Activated CD8-positive, alpha-beta memory T cell treated with anti-CD3 and anti-CD28 coated beads, Interleukin-2, amount 10 ng/mL, durations not matched to agents 7 days and 5 days (primary cell): ENCODE measurements at regions not wholly inside any gene's neighbourhood (a gene's known extent, or its start where the extent isn't known, plus 50 kb on each side); places are given as distances from the start of the nearest gene placed in this dataset.

ENCODE experiments used
- ATAC-seq: fragments of 150-1000 bp; cut with Tn5 transposase; one replicate; pipeline ENCODE4 v1.10.0; 2021; ENCODE audit warnings: moderate library complexity
- CTCF ChIA-PET: fragments of 350-600 bp; sonication (Branson Sonifier 250); formaldehyde crosslinking; loops from one replicate; lab custom pipeline; 2021; ENCODE audit warnings: antibody characterized with exemption; lab: Charles Lee
- DNase-seq: peaks from one replicate; pipeline ENCODE4 v3.0.0-alpha.2; 2020
- H3K27ac Mint-ChIP-seq: one replicate; pipeline ENCODE4 v1.8.0; 2021; ENCODE audit warnings: mild to moderate bottlenecking, mixed read lengths
- H3K27me3 Mint-ChIP-seq: one replicate; pipeline ENCODE4 v1.8.0; 2021; ENCODE audit warnings: mixed read lengths
- H3K36me3 Mint-ChIP-seq: one replicate; pipeline ENCODE4 v1.8.0; 2021; ENCODE audit warnings: mild to moderate bottlenecking, mixed read lengths
- H3K4me1 Mint-ChIP-seq: one replicate; pipeline ENCODE4 v1.8.0; 2021; ENCODE audit warnings: mixed read lengths
- H3K4me3 Mint-ChIP-seq: one replicate; pipeline ENCODE4 v1.8.0; 2021; ENCODE audit warnings: mild to moderate bottlenecking, moderate library complexity, mixed read lengths
- H3K9me3 Mint-ChIP-seq: one replicate; pipeline ENCODE4 v1.8.0; 2022; ENCODE audit warnings: low read depth, mixed read lengths

GRCh38 chr13:64283926-64284325, 2868.3 kb upstream of the PCDH20 start:
- DNase-seq (no peak), ATAC-seq (no peak)
- CTCF ChIA-PET: no interaction called here
- H3K27me3 Mint-ChIP-seq: no peaks in the 10 kb centered on the region
- H3K4me3 Mint-ChIP-seq: no peak overlapping the region
- H3K9me3 Mint-ChIP-seq: peaks cover 10% of the 10 kb centered on the region
- H3K27ac Mint-ChIP-seq: no peak overlapping the region
- no peaks in the 10 kb centered on the region for H3K36me3 Mint-ChIP-seq
- no peaks in the 10 kb centered on the region for H3K4me1 Mint-ChIP-seq

GRCh38 chr13:64278493-64278892, 2862.8 kb upstream of the PCDH20 start:
- CTCF ChIA-PET: no interaction called here
- Mint-ChIP-seq H3K27me3 (no peaks in the 10 kb centered on the region), H3K36me3 (no peaks in the 10 kb centered on the region), H3K27ac (no peak overlapping the region), H3K4me3 (no peak overlapping the region), H3K4me1 (no peaks in the 10 kb centered on the region), H3K9me3 (peaks cover 3% of the 10 kb centered on the region)
- ATAC-seq (no peak), DNase-seq (no peak)

- no peaks in the 10 kb centered on the region for H3K27me3 Mint-ChIP-seq
- H3K4me1 Mint-ChIP-seq: no peaks in the 10 kb centered on the region
- H3K36me3 Mint-ChIP-seq: no peaks in the 10 kb centered on the region
- peaks cover 10% of the 10 kb centered on the region for H3K9me3 Mint-ChIP-seq
- ATAC-seq: no peak
- no peak overlapping the region for H3K4me3 Mint-ChIP-seq
- CTCF ChIA-PET: no interaction called here
- no peak for DNase-seq
- H3K27ac Mint-ChIP-seq: no peak overlapping the region
Measured at GRCh38 chr13:64277097-64277496, 2861.4 kb upstream of the PCDH20 start.

- Mint-ChIP-seq H3K36me3 (no peaks in the 10 kb centered on the region), H3K27me3 (no peaks in the 10 kb centered on the region), H3K4me3 (no peak overlapping the region), H3K4me1 (no peaks in the 10 kb centered on the region), H3K9me3 (peaks cover 10% of the 10 kb centered on the region), H3K27ac (no peak overlapping the region)
- CTCF ChIA-PET: no interaction called here
- DNase-seq (no peak), ATAC-seq (no peak)
Measured at GRCh38 chr13:64276232-64276631, 2860.6 kb upstream of the PCDH20 start.

DNA sequence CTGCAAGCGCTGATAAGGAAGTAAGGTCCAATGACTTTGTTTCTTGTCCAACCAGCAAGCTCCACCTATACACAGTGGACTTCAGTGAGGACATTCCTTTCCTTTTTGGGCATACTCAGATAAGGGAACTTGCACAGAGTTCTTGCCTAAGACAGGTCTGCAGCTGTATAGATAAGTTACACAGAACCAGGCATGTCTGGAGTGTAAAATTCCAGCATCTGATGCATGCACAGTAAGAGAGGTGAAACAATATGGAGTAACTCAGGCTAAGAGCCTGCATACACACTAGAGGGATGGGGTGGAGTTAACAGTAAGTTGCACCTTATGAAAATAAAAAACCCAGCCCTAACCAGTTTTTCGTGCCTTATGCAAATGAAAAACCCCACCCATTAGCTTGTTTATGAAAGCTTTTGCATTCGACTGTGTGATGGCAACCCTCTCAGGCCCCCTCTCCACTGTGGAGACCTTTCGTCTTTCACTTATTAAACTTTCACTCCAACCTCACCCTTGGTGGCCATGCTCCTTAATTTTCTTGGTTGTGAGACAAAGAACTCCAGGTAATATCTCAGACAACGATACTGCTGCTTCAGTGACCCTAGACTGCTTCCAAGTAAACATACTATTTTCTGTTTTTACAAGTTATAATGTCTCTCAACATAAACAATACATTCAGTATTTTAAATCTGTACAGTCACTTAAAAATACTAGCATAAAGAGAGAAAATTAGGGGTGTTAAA, 2859.0 kb upstream of the PCDH20 start:
- H3K27ac Mint-ChIP-seq: no peak overlapping the region
- H3K9me3 Mint-ChIP-seq: peaks cover 9% of the 10 kb centered on the region
- no peak overlapping the region for H3K4me3 Mint-ChIP-seq
- ATAC-seq (no peak), DNase-seq (no peak)
- H3K36me3 Mint-ChIP-seq: no peaks in the 10 kb centered on the region
- CTCF ChIA-PET: no interaction called here
- no peaks in the 10 kb centered on the region for H3K4me1 Mint-ChIP-seq
- H3K27me3 Mint-ChIP-seq: no peaks in the 10 kb centered on the region

DNA sequence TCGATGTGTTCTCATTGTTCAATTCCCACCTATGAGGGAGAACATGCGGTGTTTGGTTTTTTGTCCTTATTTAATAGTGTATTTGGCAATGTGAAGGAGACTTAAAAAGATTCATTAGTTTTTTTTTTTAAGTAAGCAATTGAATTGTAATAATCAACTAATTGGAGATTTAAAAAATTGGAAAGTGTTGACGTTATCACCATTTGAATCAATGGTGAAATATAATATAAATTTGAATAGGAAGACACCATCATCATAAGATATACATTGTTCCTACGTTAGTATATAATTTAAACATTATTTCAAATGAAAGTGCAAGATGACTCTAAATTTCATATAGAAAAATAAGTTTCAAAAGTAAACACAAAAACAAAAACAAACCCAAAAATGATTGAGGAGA, 2858.1 kb upstream of the PCDH20 start:
- H3K4me1 Mint-ChIP-seq: no peaks in the 10 kb centered on the region
- H3K36me3 Mint-ChIP-seq: no peaks in the 10 kb centered on the region
- CTCF ChIA-PET: no interaction called here
- H3K27ac Mint-ChIP-seq: no peak overlapping the region
- ATAC-seq (no peak), DNase-seq (no peak)
- peaks cover 9% of the 10 kb centered on the region for H3K9me3 Mint-ChIP-seq
- no peaks in the 10 kb centered on the region for H3K27me3 Mint-ChIP-seq
- H3K4me3 Mint-ChIP-seq: no peak overlapping the region

GRCh38 chr13:64272681-64273080, 2857.0 kb upstream of the PCDH20 start:
- no peak for ATAC-seq
- no peak overlapping the region for H3K27ac Mint-ChIP-seq
- H3K9me3 Mint-ChIP-seq: peaks cover 9% of the 10 kb centered on the region
- H3K4me1 Mint-ChIP-seq: no peaks in the 10 kb centered on the region
- no peaks in the 10 kb centered on the region for H3K36me3 Mint-ChIP-seq
- CTCF ChIA-PET: no interaction called here
- DNase-seq: no peak
- H3K27me3 Mint-ChIP-seq: no peaks in the 10 kb centered on the region
- no peak overlapping the region for H3K4me3 Mint-ChIP-seq

DNA sequence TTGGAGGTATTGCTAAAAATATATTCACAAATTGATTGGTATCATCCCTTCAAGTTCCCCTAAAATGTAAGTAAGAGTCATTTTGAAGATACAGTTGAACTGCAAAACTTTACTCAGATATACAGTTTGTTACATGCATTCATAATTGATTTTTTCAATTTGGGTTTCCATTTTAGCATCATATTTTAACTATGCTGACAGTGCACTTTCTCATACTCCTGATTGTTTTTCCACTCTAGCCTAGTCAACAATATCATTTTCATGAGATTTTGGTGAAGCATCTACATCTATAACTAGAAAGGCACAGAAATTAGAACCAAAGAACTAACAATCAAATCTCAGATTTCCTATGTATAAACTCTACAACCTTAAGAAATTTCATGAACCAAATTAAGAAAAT, 2850.4 kb upstream of the PCDH20 start:
- no peak overlapping the region for H3K27ac Mint-ChIP-seq
- no peaks in the 10 kb centered on the region for H3K4me1 Mint-ChIP-seq
- no peak overlapping the region for H3K4me3 Mint-ChIP-seq
- DNase-seq (no peak), ATAC-seq (no peak)
- H3K36me3 Mint-ChIP-seq: no peaks in the 10 kb centered on the region
- H3K9me3 Mint-ChIP-seq: peaks cover 17% of the 10 kb centered on the region
- CTCF ChIA-PET: no interaction called here
- H3K27me3 Mint-ChIP-seq: no peaks in the 10 kb centered on the region

DNA sequence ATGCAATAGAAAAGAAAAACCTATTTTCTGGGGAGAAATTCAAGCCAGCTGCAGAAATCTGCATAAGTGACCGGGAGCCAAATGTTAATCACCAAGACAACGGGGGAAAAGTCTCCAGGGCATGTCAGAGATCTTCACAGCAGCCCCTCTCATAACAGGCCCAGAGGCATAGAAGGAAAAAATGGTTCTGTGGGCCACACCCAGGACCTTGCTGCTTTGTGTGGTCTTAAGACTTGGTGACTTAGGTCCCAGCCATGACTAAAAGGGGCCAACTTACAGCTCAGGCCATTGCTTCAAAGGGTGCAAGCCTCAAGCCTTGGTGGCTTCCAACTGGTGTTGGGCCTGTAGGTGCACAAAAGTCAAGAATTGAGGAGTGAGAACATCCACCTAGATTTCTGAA, 2847.6 kb upstream of the PCDH20 start:
- no peaks in the 10 kb centered on the region for H3K27me3 Mint-ChIP-seq
- no peaks in the 10 kb centered on the region for H3K4me1 Mint-ChIP-seq
- no peak overlapping the region for H3K27ac Mint-ChIP-seq
- no peak overlapping the region for H3K4me3 Mint-ChIP-seq
- H3K36me3 Mint-ChIP-seq: no peaks in the 10 kb centered on the region
- H3K9me3 Mint-ChIP-seq: peaks cover 17% of the 10 kb centered on the region
- DNase-seq (no peak), ATAC-seq (no peak)
- CTCF ChIA-PET: no interaction called here

GRCh38 chr13:64256751-64257150, 2841.1 kb upstream of the PCDH20 start:
- CTCF ChIA-PET: no interaction called here
- DNase-seq (no peak), ATAC-seq (no peak)
- Mint-ChIP-seq H3K27ac (no peak overlapping the region), H3K4me1 (no peaks in the 10 kb centered on the region), H3K36me3 (no peaks in the 10 kb centered on the region), H3K9me3 (peaks cover 13% of the 10 kb centered on the region), H3K27me3 (no peaks in the 10 kb centered on the region), H3K4me3 (no peak overlapping the region)

- no peak for DNase-seq
- no peaks in the 10 kb centered on the region for H3K36me3 Mint-ChIP-seq
- no peaks in the 10 kb centered on the region for H3K27me3 Mint-ChIP-seq
- CTCF ChIA-PET: no interaction called here
- no peak overlapping the region for H3K4me3 Mint-ChIP-seq
- no peak overlapping the region for H3K27ac Mint-ChIP-seq
- H3K4me1 Mint-ChIP-seq: no peaks in the 10 kb centered on the region
- ATAC-seq: no peak
- peaks cover 13% of the 10 kb centered on the region for H3K9me3 Mint-ChIP-seq
Measured at GRCh38 chr13:64255988-64256387, 2840.3 kb upstream of the PCDH20 start.

- ATAC-seq (no peak), DNase-seq (no peak)
- Mint-ChIP-seq H3K4me1 (no peaks in the 10 kb centered on the region), H3K27ac (no peak overlapping the region), H3K27me3 (no peaks in the 10 kb centered on the region), H3K4me3 (no peak overlapping the region), H3K9me3 (peaks cover 8% of the 10 kb centered on the region), H3K36me3 (no peaks in the 10 kb centered on the region)
- CTCF ChIA-PET: no interaction called here
Measured at GRCh38 chr13:64248371-64249065, 2832.9 kb upstream of the PCDH20 start.

- Mint-ChIP-seq H3K27ac (no peak overlapping the region), H3K4me1 (no peaks in the 10 kb centered on the region), H3K4me3 (no peak overlapping the region), H3K9me3 (peaks cover 8% of the 10 kb centered on the region), H3K36me3 (no peaks in the 10 kb centered on the region), H3K27me3 (no peaks in the 10 kb centered on the region)
- CTCF ChIA-PET: no interaction called here
- ATAC-seq (no peak), DNase-seq (no peak)
Measured at GRCh38 chr13:64239372-64239771, 2823.7 kb upstream of the PCDH20 start.

- ATAC-seq: no peak
- CTCF ChIA-PET: no interaction called here
- H3K4me1 Mint-ChIP-seq: no peaks in the 10 kb centered on the region
- no peak overlapping the region for H3K4me3 Mint-ChIP-seq
- H3K27me3 Mint-ChIP-seq: no peaks in the 10 kb centered on the region
- H3K9me3 Mint-ChIP-seq: peaks cover 2% of the 10 kb centered on the region
- no peak for DNase-seq
- H3K27ac Mint-ChIP-seq: no peak overlapping the region
- no peaks in the 10 kb centered on the region for H3K36me3 Mint-ChIP-seq
Measured at GRCh38 chr13:64234255-64234654, 2818.6 kb upstream of the PCDH20 start.
